ENCODE measurements at regions not wholly inside any gene's neighbourhood (a gene's known extent, or its start where the extent isn't known, plus 50 kb on each side); places are given as distances from the start of the nearest gene placed in this dataset.
"Not testable (repeated sequence)": the region's sequence is repeated elsewhere in the genome, so short reads cannot be mapped to it uniquely, and the experiment has no call there.

DNA sequence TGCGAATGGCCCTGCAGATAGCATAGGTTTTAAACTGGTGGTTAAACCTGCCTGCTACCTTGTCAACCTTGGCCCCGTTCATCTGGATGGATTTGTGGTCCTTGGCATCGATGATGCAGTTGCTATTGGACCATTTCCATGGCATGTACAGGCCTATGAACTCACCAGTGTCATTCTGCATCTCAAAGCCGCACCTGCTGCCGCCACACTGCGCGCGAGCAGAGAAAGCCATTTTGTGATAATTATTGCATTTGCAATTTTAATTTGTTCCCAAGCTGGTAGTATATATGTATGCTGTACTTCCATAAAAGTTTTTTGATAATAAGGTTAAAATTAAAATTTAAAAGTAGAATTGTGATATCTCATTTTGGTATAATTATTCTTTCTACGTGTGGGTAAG lies 94.8 kb upstream of the UXS1 start:
- DNase-seq, result no peak

DNA sequence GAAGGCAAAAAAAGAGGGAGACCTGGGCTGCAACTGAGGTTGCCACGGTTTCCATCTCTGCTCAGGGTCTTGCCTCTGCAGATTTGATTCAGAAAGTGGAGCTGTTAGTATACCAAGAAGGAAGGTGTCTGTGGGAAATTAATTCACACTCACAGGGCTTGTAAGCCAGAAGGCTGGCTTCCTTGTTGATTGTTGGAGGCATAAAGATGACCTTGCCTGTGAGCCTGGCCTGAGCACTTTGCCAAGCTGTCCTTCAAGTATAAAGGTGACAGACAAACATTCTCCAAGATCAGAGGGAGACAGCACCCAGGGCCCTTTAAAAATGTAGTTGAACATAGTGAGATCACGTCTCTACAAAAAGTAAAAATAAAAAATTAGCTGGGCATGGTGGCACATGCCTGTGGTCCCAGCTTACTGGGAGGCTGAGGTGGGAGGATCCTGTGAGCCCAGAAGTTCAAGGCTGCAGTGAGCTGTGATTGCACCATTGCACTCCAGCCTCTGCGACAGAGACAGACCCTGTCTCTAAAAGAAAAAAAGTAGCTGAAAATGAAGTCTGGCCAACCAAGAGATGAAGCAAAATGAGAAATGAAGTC lies 91.2 kb upstream of the UXS1 start:
- no peak for DNase-seq

DNA sequence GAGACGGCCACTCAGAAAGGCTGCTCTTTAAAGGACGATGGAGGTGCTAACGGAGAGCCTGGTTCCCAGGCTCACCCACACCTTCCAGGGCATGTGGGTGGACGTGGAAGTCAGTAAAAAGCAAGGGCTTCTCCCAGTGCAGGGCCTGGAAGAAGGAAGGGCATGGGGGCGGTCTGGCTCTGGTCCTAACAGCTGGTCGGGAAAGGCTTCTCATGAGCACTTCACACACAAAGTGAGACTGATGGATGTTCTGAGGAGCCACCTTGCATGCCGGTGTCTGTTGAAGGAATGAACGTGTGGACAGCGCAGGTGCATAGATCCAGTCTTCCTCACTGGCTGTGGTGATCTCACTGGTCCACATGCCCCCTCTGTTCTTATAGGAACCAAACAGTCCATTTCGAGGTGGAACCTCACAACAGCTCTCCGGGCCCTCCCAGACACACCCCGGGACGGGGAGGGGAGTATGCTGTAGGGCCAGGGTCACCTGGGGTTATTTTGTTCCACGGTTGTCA lies 90.6 kb upstream of the UXS1 start:
- no peak for DNase-seq

DNA sequence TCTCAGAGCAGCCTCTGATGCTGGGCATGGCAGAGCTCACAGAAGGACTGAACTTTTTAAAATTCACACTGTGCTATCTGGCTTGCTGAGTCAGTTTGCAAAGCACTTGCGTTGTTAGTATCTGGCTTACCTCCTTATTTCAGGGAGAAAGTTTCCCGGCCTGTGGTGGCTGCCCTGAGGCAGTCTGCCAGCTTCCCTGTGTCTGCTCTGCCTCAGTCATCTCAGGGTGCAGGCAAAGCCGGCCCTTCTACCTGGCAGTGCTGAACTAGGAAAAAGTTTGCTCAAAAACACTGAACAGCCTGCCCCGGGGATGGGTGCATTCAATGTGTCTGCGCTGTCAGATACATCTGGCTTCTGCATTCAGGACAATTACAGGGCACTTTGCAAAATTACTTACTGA lies 90.2 kb upstream of the UXS1 start:
- DNase-seq, result no peak

DNA sequence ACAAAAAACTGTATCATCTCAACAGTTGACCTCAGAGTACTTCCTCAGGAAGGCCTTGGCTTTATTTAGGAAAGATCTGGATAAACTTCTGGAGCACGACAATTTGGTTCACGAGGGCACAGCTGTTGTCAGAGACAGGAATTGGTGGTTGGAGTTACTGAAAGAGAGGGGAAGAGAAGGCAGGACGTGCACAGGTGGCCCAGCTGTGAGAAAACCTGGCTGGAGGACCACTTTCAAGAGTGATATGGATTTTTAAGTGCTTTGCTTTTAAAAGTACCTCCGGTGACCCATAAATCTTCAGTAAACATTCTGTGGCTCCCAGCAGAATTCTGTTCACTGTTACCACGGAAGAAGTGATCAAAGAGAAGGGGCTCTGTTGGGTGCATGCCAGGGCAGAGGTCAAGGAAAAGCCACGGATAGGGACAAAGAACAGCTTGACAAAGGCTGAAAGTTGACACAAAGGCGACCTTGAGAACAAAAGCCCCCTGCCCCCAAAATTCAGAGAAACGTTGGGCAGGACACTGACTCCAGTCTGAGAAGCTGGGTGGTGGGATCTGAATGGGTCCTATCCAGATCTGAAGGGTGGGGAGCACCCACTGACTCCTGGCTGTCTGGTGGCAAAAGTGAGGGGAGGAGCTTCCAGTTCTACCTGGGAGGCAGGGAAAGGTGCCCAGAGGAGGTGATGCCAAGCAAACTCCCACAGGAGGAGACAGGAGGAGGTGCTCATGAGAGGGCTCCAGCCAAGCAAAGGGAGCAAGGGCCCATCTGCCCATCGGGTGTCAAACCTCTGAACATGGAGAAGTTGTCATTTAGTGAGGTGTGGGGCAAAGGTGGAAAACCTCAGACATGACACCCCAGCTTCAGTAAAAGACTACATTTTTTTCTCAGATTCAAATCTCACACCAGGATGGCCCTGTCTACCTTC lies 89.4 kb upstream of the UXS1 start:
- not testable (repeated sequence) for DNase-seq

DNA sequence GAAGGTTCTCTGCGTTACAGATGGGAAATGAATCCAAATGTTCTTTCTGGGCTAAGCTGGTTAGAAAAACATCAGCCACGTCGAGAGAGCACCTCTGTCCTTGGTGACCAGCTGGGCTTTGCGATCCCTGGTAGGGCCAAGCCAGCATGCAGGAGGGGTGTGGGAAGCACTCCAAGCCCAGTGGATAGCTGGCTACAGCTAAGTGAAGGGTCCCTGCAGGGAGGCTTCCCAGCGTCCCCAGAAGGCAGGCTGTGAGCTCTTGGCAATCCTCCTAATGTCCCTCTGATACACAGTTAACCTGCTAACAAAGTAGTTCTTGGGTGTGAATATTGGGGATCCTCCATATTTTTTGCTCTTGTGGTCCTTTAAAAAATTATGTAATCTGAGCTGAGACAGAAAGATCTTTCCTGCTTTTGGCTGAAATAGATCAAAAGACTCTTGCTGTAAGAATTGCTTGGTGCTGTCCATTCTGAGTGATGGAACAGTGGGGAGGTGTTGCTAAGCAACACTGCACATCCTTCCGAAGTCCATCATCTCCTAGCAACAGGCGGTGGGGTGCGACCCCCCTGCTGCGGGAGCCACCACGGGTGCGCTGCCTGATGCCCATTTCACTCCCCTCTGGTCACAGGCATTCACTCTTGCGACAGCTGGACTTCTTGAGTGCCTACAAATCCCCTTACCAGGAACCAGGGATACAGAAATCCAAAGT lies 88.5 kb upstream of the UXS1 start:
- DNase-seq, result no peak

DNA sequence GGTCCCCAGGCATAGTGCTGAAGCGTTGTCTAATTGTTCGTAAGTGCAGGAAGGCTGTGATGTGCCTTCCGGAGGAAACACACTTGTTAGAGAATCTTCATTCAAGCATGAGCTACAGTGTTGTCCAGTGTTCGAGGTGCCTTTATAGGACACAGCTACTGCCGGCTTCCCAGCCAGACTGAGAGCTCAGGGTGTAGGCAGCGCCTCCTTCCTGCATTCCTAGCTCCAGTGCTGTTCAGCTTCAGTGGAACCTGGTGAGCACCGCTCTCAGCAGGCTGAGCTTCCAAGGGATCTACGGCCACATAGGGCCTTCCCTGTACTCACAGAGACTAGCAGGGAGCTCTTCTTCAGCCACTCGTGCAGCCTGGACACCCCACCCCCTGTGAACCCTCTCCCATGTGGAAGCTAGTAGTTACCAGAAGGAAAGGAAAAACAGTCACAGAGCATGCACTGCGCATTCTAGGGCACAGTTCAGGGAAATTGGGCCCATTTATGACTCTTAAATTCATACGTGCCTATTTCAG lies 87.9 kb upstream of the UXS1 start:
- DNase-seq, result not testable (repeated sequence)

DNA sequence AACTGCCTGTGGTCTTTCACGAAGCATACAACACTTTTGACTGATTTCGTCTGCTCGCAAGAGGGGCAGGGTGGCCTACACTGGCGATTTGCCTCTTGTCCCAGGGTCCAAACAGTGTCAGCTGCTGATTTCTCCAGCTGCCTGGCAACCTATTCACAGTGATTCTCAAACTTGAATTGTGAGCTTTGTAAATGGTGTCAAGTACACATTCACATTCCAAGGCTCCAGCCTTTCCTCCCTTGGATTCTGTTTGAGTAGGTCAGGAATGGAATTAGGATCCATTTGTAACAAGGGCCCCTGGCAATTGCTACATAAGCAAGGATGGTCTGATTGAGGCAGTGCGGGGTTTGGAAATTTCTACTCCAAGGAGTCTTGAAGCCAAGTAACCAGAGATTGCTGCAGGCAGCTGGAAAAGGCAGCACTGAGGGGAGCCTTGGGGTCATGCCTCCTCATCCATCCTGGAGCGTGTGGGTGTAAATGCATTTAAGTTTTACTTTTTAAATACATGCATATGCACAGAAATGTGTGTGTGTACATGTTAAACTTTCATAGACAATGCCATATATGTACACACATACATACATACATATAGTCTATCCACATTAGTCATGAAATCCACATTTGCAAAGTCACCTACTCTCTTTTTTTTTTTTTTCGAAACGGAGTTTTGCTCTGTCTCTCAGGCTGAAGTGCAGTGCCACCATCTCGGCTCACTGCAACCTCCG lies 86.8 kb upstream of the UXS1 start:
- DNase-seq, result no peak

DNA sequence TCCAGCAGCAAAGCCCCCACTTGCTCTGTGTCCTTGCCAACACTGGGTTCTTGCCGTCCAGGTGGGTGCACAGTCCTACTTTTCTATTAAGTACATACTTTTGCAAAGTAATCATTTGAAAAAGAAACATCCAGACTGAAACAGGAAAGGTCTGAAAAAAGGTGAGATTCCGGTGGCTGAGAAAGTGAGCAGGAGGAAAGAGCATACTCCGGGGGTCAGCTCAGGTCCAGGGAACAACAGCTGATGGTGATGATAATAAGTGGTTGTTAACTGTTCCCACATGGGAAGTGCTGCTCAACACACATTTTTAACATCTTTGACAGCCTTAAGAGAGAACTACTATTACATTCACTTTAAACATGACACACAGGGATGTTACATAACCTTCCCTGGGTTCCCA lies 86.1 kb upstream of the UXS1 start:
- DNase-seq, result no peak

DNA sequence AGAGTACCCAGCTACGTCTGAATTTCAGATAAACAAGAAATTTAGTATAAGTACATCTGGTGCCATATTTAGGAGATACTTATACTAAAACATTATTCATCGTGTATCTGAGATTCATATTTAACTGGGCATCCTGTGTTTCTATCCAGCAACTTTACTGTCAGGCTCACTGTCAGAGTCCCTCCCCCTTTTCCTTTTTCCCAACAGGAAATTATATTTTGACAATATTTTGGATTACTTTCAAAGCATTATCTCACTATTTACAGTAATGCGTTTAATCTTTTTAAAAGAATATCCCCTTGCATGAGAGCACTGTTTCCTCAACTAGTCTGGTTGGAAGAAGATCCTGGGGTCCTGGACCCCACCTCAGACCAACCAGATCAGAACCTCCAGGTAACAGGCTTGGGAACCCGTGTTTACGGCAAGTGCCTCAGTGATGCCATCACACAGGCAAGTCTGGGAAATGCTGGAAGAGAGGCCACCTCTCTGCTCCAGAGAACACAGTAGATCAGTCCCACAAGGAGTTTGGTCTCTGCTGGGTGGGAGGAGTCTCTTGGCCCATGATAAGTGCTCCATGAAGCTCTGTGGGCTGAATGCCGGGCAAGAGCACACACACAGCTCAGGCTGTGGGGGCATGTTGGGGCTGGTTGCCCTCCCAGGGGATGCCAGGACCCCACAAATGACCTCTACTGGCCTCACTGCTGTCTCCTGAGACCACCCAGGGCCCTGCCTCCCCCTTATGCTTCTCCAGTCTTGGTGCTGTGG lies 84.2 kb upstream of the UXS1 start:
- DNase-seq, result no peak

DNA sequence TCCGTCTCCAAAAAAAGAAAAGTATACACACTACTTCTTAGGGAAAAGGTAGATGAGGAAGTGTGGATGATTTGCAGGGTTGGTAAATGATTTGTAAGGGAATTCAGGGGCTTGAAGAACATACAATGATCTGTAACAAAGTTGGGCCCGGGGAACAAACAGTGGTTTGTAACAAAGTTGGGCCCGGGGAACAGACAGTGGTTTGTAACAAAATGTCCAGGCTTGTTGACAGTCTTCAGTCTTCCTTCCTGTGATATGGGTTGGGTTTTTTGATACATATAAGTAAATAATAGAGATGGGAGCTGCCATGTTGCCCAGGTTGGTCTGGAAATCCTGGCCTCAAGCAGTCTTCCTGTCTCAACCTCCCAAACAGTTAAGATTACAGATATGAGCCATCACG lies 83.3 kb upstream of the UXS1 start:
- no peak for DNase-seq

DNA sequence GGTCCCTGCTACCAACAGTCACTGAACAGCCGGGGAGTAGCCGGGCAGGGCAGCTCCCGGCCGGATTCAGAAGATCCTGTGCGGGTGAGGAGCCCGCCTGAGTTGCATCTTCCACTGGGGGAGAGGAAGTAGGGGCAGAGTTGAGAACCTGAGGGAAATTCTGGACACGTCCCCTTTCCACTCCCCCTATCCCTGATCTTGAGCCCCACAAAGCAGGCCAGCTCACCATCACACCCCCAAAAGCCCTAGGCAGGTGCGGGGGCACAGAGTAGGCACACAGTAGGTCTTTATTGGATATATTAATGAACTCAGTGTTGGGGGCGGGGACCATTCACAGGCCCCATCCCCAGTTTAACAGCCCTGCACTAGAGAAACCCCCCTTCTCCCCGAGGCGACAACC lies 81.9 kb upstream of the UXS1 start:
- DNase-seq, result no peak

DNA sequence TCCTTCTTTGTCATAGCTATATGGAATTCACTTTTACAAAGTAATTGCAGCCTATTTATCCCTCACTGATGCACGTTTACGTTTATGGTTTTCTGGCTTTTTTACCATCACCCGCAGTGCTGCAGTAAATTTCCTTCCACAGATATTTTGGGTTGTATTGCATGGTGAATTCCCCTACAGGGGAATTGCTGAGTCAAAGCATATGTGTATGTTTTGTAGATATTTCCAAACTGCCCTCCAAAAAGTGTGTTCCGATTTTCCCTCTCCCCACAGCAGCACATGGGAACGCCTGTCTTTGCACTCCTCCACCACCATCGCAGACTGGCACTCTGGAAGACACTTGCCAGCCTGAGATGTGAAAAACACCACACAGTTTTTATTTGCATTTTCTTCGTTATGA lies 80.6 kb upstream of the UXS1 start:
- no peak for DNase-seq

DNA sequence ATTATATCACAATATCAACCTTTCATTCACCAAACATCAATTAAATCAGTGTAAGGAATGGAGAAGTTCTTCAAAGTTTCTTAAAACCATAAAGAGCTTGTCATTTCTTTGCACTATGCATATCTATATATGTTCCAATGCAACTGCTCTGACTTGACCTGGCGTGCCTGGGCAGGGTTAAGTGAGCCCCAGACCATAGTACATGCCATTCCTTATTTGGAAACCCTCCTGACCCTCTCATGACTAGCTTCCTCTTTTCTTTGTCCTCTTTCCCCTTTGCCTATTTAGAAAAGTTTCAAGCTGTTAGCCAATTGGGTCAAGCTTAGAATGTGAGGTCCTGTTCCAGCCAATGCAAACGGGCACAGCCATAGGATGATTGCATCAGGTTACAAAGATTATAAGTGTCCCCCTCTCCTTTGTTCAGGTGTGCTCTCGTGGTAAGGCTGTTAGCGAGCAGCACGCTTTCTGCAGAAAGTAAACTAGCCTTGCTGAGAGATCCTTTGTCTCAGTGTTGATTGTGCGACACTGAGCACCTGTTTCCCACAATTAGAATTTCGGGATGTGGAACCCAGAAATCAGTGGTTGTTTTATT lies 78.2 kb upstream of the UXS1 start:
- no peak for DNase-seq

DNA sequence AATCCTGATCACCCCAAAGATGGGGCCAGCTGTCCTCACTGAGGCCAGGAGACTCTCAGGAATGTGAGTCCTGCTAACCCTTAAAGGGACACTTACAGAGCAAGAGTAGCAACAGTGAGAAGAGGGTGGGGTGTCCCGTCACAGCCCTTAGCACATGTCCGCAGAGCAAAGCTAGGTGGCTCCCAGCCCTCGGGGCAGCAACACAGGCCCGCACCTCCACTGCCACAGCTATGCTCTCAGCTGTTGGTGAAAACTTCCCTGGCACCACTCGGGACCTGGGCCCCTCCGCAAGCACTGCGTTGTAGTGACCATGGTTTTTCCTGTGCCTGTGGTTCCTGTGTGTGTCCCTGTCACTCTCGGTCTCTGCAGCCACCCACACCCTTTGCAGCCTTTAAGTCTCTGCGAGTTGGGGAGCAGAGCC lies 76.4 kb upstream of the UXS1 start:
- no peak for DNase-seq

DNA sequence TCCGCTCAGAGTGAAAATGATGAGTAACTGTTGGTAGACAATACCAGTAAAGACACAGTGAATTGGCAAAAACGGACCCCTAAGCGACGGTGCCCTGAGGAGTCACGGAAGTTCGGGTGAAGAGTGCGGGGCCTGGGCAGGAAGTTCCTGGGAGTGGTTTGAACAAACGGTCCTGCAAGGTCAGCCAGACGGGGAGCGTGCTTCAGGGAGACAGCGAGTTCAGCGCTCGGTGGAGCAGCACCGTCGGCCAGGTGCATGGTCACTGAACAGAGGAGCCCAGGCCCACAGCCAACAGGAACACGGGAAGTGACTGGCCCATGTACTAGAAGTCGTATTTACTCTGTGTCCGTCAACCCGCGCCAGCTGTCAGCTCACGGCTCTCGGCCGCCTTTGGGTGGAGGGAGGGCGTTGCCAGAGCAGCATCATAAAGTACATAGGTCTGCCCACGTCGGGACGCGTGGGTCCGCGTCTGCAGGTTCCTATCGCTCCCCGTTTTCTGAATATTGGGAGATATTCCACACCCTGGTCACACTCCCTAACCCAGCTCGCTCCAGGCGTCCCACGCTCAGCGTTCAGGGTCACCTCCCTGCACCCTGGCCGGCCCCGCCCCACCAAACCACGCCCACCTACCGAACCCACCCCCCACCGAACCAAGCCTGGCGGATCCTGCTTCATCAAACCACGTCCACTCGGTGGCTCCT lies 75.6 kb upstream of the UXS1 start:
- DNase-seq, result peak; percentile 54

DNA sequence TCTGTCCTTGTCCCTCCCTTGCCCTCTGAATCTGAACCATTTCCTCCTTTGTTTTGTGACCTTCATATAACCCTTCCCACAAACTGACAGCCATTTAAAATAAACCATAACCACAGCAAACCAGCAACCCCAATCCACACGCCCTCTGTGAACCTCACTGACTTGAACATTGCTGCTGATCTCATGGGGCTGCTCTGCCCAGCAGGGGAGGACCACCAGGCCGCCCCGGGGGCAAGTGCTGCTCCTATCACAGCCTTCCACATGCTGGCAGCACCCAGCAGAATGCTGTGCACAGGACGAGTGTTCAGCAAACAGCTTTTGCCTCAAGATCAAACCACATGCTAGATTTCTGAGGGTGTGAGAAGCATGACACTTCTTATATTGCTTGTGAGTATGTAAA lies 73.9 kb upstream of the UXS1 start:
- DNase-seq, result no peak

DNA sequence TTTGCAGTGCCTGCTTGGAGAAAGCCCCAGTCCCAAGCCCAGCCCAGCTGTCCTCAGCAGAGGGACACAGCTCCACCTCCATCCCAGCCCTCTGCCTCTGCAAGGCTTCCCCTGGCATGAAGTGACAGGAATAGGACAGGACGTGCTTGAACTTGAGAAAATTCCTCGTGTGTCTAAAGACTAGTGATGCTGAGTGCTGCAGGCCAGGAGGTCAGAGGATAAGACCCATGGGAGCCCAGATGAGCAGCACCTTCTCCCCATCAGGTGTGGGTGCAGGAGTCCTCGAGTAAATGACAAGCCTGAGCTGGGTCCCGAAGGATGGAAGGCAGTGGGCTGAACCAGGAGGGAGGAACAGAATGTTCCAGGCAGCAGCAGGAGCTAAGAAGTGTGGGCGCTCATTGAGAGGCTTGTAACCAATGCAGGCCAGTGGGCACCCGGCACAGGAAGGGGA lies 67.8 kb upstream of the UXS1 start:
- DNase-seq, result no peak

DNA sequence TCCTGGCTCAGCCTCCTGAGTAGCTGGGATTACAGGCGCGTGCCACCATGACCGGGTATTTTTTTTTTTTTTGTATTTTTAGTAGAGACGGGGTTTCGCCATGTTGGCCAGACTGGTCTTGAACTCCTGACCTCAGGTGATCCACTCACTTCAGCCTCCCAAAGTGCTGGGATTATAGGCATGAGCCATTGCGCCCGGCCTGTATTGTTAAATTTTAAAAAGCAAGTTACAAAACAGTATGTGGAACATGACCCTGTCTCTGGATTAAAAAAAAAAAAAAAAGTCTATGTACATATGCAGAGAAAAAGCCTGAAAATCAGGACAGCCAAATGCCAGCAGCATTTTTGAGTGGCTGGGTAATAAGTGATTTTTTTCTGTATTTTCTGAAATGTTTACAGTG lies 64.8 kb upstream of the UXS1 start:
- not testable (repeated sequence) for DNase-seq

DNA sequence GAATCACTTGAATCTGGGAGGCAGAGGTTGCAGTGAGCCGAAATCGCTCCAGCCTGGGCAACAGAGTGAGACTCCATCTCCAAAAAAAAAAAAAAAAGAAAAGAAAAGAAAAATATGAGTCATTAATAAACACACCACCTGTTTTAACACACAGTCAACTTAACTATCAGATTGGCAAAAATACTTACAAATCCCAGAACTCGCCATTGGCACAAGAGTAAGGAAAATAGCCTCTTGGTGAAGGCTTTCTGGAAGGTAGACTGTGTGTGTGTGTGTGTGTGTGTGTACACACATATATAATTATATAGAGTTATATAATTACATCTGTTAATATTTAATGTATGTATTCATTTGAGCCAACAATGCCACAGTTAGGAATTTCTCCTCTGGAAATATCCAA lies 63.7 kb upstream of the UXS1 start:
- no peak for DNase-seq

DNA sequence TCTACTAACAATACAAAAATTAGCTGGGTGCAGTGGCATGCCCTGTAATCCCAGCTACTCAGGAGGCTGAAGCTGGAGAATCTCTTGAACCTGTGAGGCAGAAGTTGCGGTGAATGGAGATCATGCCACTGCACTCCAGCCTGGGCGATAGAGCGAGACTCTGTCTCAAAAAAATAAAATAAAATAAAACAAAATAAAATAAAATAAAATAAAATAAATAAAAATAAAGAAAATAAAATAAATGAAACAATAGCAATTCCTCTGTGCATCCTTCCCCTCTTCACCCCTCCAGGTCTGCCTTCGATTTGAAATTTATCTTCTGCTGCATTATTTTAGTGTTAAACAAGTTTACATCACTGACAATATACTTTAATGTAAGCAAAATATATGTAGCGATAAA lies 63.0 kb upstream of the UXS1 start:
- no peak for DNase-seq

All from NCI-H1105 (cell line).